ENCODE measurements at regions not wholly inside any gene's neighbourhood (a gene's known extent, or its start where the extent isn't known, plus 50 kb on each side); places are given as distances from the start of the nearest gene placed in this dataset.

- TF ChIP-seq SUZ12 (IDR thresholded peaks at IDR 0.05) (no peak), PKNOX1 (IDR thresholded peaks at IDR 0.05) (no peak), BHLHE40 (IDR thresholded peaks at IDR 0.05; ENCODE audit: borderline replicate concordance) (no peak)
Measured at GRCh38 chr13:57018915-57019314, 121.8 kb upstream of the PRR20A start.
